ENCODE measurements at regions not wholly inside any gene's neighbourhood (a gene's known extent, or its start where the extent isn't known, plus 50 kb on each side); places are given as distances from the start of the nearest gene placed in this dataset.

DNA sequence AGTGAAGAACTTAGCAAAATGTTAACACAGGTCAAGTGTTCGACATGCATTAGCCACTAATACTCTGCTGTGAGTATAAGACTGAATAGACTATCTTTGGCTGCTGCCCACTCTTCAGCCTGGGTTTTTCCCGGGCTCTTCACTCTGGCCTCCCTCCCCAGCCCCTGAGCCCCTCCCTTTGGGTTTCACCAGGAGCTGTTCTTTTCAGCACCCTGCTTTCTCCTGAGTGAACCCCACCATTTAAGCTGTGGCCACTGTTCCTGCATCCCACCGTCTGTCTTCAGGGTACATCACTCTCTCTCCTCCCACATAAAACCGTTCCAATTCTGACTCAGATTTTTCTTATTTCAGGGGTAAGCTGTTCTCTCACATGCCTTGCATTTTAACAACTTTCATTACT is 92.0 kb upstream of the ASIC2 start:
- H3K4me3 ChIP-seq (ENCODE audit: low read depth, low read length), result no peak overlapping the region
- DNase-seq (ENCODE audit: low read depth), result no peak
- TF ChIP-seq, protein P1, sequence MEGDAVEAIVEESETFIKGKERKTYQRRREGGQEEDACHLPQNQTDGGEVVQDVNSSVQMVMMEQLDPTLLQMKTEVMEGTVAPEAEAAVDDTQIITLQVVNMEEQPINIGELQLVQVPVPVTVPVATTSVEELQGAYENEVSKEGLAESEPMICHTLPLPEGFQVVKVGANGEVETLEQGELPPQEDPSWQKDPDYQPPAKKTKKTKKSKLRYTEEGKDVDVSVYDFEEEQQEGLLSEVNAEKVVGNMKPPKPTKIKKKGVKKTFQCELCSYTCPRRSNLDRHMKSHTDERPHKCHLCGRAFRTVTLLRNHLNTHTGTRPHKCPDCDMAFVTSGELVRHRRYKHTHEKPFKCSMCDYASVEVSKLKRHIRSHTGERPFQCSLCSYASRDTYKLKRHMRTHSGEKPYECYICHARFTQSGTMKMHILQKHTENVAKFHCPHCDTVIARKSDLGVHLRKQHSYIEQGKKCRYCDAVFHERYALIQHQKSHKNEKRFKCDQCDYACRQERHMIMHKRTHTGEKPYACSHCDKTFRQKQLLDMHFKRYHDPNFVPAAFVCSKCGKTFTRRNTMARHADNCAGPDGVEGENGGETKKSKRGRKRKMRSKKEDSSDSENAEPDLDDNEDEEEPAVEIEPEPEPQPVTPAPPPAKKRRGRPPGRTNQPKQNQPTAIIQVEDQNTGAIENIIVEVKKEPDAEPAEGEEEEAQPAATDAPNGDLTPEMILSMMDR (conservative IDR thresholded peaks at IDR 0.05; ENCODE audit: low read depth, low read length), result no peak

DNA sequence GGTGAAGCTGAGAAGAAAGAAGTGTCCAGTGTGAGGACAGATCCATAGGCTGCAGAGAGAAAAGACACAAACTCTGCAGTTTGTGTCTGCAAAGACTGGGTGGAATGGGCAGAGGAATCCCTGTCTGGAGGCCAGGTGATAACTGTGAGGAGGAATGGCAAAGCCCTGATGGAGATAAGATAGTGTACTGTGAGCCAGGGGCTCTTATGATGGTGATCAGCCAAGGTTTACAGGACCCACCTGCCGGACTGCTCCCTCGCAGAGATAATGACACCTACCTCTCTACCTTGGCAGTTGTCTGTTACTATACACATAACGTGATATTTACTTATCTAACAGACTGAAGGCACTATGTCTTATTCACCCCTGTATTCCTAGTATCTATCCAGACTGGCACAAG is 92.6 kb upstream of the ASIC2 start:
- DNase-seq (ENCODE audit: low read depth), result no peak
- TF ChIP-seq, protein P1 (conservative IDR thresholded peaks at IDR 0.05; ENCODE audit: low read depth, low read length), result no peak
- H3K4me3 ChIP-seq (ENCODE audit: low read depth, low read length), result no peak overlapping the region

DNA sequence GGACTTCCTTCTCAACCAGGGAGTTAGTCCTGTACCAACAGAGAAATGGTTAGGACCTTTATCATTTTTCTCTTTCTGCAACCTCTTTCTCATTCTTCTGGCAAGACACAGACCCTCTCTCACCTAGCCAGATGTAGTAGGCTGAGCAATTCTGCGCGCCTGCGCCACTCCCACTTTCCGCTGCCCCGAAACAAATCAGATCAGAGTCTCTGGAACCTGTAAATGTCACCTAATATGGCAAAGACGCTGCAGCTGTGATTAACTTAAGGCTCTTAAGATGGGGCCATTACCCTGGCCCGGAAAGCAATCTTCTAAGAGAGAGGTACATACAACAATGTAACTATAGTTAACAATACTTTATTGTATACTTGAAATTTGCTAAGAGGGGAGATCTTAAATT is 94.3 kb upstream of the ASIC2 start:
- TF ChIP-seq, protein P1 (conservative IDR thresholded peaks at IDR 0.05; ENCODE audit: low read depth, low read length), result no peak

DNA sequence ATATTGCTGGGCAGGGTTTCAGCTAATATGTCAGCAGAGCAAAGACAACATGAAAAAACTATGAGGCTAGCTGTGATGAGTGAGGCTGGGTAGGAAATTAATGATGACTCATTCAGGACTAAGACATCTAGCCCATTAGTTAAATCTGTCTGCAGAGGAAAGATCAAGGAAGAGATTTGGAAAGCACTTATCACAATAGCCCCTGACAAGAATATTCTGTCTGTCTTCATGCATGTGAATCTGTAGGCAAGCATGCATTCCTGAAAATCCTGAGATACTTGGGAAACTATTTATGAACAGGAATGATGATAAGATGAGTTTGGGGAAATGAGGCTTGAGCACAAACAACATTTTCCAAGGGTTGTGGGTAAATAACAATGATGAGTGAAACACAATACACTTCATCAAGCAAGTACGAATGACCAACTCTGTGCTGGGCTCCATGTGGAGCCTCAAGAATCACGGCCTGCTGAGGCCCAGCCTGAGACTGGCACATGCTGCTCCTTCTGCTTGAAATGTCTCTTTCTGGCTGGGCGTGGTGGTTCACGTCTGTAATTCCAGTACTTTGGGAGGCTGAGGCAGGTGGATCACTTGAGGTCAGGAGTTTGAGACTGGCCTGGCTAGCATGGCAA is 96.5 kb upstream of the ASIC2 start:
- no peak overlapping the region for H3K4me3 ChIP-seq (ENCODE audit: low read depth, low read length)
- DNase-seq (ENCODE audit: low read depth), result no peak
- TF ChIP-seq, protein P1 (conservative IDR thresholded peaks at IDR 0.05; ENCODE audit: low read depth, low read length), result no peak

More for the DNA sequence above, 94.3 kb upstream of the ASIC2 start:
- H3K4me3 ChIP-seq (ENCODE audit: low read depth, low read length), result no peak overlapping the region
- DNase-seq (ENCODE audit: low read depth), result no peak

DNA sequence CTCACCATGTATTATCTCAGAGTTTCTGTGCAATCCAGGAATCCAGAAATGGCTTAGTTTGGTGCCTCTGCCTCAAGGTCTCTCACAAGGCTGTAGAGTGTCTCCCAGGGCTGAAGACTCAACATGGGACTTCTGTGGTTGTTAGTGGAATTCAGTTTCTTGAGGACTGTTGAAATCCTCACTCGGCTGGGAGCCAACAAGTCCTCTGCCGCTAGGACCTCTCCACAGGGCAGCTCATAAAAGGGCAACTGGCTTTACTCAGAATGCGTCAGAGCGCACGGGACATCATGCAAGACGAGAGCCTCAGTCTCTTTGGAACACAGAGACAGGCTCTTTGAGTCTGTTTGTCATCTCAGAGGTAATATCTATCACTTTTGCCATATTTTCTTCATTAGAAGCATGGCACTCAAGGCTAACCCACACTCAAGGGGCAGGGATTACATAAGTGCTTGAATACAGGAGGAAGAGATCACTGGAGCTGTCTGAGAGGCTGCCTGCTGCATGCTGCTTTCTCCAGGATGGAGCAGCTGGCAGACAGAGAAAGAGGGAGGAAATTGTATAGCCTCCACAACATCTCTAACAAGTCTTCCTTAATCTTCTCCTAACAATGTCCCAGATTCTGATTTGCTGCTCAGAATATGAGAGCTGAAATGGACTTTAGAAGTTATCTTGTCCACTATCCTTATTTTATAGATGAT is 97.5 kb upstream of the ASIC2 start:
- TF ChIP-seq, protein P1 (conservative IDR thresholded peaks at IDR 0.05; ENCODE audit: low read depth, low read length), result no peak
- no peak overlapping the region for H3K4me3 ChIP-seq (ENCODE audit: low read depth, low read length)
- DNase-seq (ENCODE audit: low read depth), result no peak

DNA sequence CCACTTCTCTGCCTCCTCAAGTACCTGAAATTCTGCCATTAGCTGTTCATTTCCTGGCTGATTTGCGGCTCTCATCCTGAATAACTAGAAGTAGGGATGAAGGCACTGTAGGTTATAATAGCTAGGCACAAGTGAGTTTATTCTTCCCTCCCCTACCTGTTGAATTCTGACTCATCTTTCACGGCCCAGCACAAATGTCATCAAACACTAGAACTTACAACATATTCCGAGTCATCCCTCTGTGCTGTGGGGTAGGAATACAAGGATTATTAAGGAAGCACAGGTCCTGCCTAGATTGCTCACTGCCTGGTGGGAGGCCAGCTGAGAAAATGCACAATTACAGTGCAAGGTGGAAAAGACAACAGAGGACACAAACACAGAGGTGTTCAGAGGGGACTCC is 103.7 kb upstream of the ASIC2 start:
- H3K4me3 ChIP-seq (ENCODE audit: low read depth, low read length), result no peak overlapping the region
- TF ChIP-seq, protein P1 (conservative IDR thresholded peaks at IDR 0.05; ENCODE audit: low read depth, low read length), result no peak
- no peak for DNase-seq (ENCODE audit: low read depth)

DNA sequence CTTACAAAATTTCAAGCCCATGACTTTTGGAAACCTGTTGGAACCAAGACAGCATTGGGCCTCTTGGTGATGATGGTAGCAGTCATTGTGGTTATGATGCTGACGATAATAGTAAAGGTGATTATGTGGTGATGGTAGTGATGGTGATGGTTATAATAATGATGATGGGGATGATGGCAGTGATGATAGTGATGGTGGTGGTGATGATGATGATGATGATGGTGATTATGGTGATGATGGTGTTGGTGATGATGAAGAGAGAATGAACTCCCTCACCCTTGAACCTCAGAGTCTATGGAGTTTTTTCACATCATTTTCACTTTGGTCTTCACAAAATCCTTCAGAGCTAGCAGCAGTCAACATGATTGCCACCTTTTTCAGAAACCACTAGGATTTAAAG is 105.3 kb upstream of the ASIC2 start:
- TF ChIP-seq, protein P1 (conservative IDR thresholded peaks at IDR 0.05; ENCODE audit: low read depth, low read length), result no peak
- no peak overlapping the region for H3K4me3 ChIP-seq (ENCODE audit: low read depth, low read length)
- DNase-seq (ENCODE audit: low read depth), result no peak
